ENCODE measurements at regions not wholly inside any gene's neighbourhood (a gene's known extent, or its start where the extent isn't known, plus 50 kb on each side); places are given as distances from the start of the nearest gene placed in this dataset.
A peak's percentile ranks its signal among the peaks of the same experiment; 100 is the strongest.

GRCh38 chr6:137777687-137778075 is 89.4 kb upstream of the TNFAIP3 start:
- H3K36me3 ChIP-seq, result no peaks in the 10 kb centered on the region
- H3K9me3 ChIP-seq (replicated peaks), result no peaks in the 10 kb centered on the region
- H3K4me1 ChIP-seq, result peaks cover 16% of the 10 kb centered on the region
- no peak overlapping the region for H3K4me3 ChIP-seq
- H3K27me3 ChIP-seq (ENCODE audit: low read depth), result no peaks in the 10 kb centered on the region
- DNase-seq, result no peak
- H3K27ac ChIP-seq (replicated peaks), result no peak overlapping the region
- intact Hi-C loops (cut with micrococcal nuclease), result no loop called here
- no peak for TF ChIP-seq CTCF (IDR thresholded peaks at IDR 0.05; ENCODE audit: borderline replicate concordance)

- Histone ChIP-seq H3K36me3 (no peaks in the 10 kb centered on the region), H3K27me3 (ENCODE audit: low read depth) (no peaks in the 10 kb centered on the region), H3K9me3 (replicated peaks) (no peaks in the 10 kb centered on the region), H3K27ac (replicated peaks) (peak overlapping the region; percentile 7), H3K4me1 (peaks cover 16% of the 10 kb centered on the region), H3K4me3 (no peak overlapping the region)
- no peak for DNase-seq
- TF ChIP-seq CTCF (IDR thresholded peaks at IDR 0.05; ENCODE audit: borderline replicate concordance), result no peak
- intact Hi-C loops (cut with micrococcal nuclease), result no loop called here
These were observed 87.1 kb upstream of the TNFAIP3 start for GRCh38 chr6:137779982-137780381.

GRCh38 chr6:137780447-137781034 is 86.5 kb upstream of the TNFAIP3 start:
- peak overlapping the region; percentile 7 for H3K27ac ChIP-seq (replicated peaks)
- TF ChIP-seq CTCF (IDR thresholded peaks at IDR 0.05; ENCODE audit: borderline replicate concordance), result no peak
- intact Hi-C loops (cut with micrococcal nuclease), result no loop called here
- no peak overlapping the region for H3K4me3 ChIP-seq
- no peaks in the 10 kb centered on the region for H3K9me3 ChIP-seq (replicated peaks)
- H3K27me3 ChIP-seq (ENCODE audit: low read depth), result no peaks in the 10 kb centered on the region
- DNase-seq, result no peak
- H3K36me3 ChIP-seq, result no peaks in the 10 kb centered on the region
- H3K4me1 ChIP-seq, result peaks cover 13% of the 10 kb centered on the region

GRCh38 chr6:137781639-137782038 is 85.4 kb upstream of the TNFAIP3 start:
- Histone ChIP-seq H3K36me3 (no peaks in the 10 kb centered on the region), H3K9me3 (replicated peaks) (no peaks in the 10 kb centered on the region), H3K27ac (replicated peaks) (no peak overlapping the region), H3K27me3 (ENCODE audit: low read depth) (no peaks in the 10 kb centered on the region), H3K4me1 (peaks cover 8% of the 10 kb centered on the region), H3K4me3 (no peak overlapping the region)
- no peak for TF ChIP-seq CTCF (IDR thresholded peaks at IDR 0.05; ENCODE audit: borderline replicate concordance)
- intact Hi-C loops (cut with micrococcal nuclease), result no loop called here
- DNase-seq, result no peak

GRCh38 chr6:137782166-137783039 is 84.7 kb upstream of the TNFAIP3 start:
- no peaks in the 10 kb centered on the region for H3K9me3 ChIP-seq (replicated peaks)
- intact Hi-C loops (cut with micrococcal nuclease), result no loop called here
- no peaks in the 10 kb centered on the region for H3K27me3 ChIP-seq (ENCODE audit: low read depth)
- H3K36me3 ChIP-seq, result no peaks in the 10 kb centered on the region
- H3K27ac ChIP-seq (replicated peaks), result no peak overlapping the region
- H3K4me3 ChIP-seq, result no peak overlapping the region
- TF ChIP-seq CTCF (IDR thresholded peaks at IDR 0.05; ENCODE audit: borderline replicate concordance), result no peak
- peaks cover 8% of the 10 kb centered on the region for H3K4me1 ChIP-seq
- no peak for DNase-seq

All from left ventricle myocardium inferior (tissue), 1 donor.